Neuron (in vitro differentiated cells): ENCODE measurements at regions not wholly inside any gene's neighbourhood (a gene's known extent, or its start where the extent isn't known, plus 50 kb on each side); places are given as distances from the start of the nearest gene placed in this dataset.

Experiments used
- H2AFZ ChIP-seq: one replicate; pipeline ENCODE4 v1.6.1; 2013; ENCODE audit warnings: low read depth, mild to moderate bottlenecking, inconsistent platforms, low read length, moderate library complexity
- H3K27me3 ChIP-seq: one replicate; pipeline ENCODE4 v1.6.1; 2013; ENCODE audit warnings: low read length; ENCODE audit not compliant: insufficient read depth
- H3K36me3 ChIP-seq: one replicate; pipeline ENCODE4 v1.6.1; 2013; ENCODE audit warnings: low read length; ENCODE audit not compliant: insufficient read depth
- H3K4me1 ChIP-seq: one replicate; pipeline ENCODE4 v1.6.1; 2013; ENCODE audit warnings: low read length; ENCODE audit not compliant: insufficient read depth
- H3K4me3 ChIP-seq: 2 replicates; pipeline ENCODE4 v1.5.1; 2013; ENCODE audit warnings: mild to moderate bottlenecking, low read length, moderate library complexity
- H3K9me3 ChIP-seq: one replicate; pipeline ENCODE4 v1.6.1; 2013; ENCODE audit warnings: low read length

DNA sequence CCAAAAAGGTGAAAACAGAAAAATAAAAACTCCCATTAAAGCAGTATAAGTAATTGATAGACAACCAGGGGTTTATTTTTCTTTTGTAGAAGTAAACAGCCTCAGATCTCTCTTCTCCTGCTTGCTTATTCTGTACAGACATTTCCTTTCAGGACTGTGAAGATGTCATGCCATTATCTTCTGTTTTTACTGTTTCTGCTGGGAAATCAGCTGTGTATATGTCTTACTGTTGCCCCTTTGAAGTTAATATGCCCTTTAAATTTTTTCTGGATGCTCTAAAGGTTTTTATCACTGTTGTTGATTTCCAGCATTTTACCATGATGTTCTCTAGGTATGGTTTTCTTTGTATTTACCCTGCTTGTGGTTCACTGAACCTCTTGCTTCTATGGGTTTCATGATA is 199.5 kb downstream of the NXNL2 start:
- peaks cover 3% of the 10 kb centered on the region for H3K9me3 ChIP-seq
- no peaks in the 10 kb centered on the region for H3K36me3 ChIP-seq
- no peak overlapping the region for H3K4me3 ChIP-seq
- H2AFZ ChIP-seq = no peak overlapping the region
- no peaks in the 10 kb centered on the region for H3K27me3 ChIP-seq
- peaks cover 7% of the 10 kb centered on the region for H3K4me1 ChIP-seq

DNA sequence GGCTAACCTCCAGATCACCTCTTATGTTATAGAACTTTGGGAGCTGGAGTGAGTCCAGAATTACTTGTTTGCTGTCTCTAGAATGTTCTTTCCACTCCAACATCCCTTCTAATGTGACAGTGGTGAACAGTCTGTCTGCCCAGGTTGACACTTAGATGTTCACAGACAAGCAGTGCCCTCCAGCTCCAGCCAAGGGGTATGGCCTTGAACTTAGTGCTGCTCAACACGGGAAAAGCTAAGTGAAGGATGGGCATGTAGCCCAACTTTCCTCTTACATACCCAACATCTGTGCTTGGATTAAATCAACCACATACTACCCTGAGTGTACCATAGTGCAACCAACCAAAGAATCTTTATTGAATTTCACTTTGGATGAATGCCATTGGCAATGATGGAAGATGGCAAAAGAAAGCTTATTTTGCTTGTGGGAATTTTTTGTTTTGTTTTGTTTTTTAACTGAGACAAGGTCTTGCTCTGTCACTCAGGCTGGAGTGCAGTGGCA is 201.2 kb downstream of the NXNL2 start:
- H3K9me3 ChIP-seq = peaks cover 3% of the 10 kb centered on the region
- no peaks in the 10 kb centered on the region for H3K36me3 ChIP-seq
- H3K4me1 ChIP-seq = peaks cover 7% of the 10 kb centered on the region
- no peak overlapping the region for H2AFZ ChIP-seq
- H3K27me3 ChIP-seq = no peaks in the 10 kb centered on the region
- no peak overlapping the region for H3K4me3 ChIP-seq

DNA sequence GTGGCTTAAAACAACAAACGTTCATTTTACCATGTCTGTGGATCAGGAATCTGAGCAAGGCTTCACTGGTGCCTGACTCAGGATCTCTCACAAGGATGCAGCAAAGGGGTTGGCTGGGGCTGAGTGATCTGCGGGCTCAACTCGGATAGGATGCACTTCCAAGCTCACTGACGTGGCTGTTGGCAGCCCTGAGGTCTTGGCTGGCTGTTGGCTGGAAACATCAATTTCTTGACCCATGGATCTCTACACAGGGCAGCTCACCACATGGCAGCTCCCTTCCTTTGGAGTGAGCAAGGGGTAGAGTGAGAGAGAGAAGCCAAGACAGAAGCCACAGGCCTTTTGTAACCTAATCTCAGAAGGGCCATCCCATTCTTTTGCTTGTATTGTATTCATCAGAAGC is 202.1 kb downstream of the NXNL2 start:
- peaks cover 3% of the 10 kb centered on the region for H3K9me3 ChIP-seq
- no peaks in the 10 kb centered on the region for H3K27me3 ChIP-seq
- no peak overlapping the region for H2AFZ ChIP-seq
- no peaks in the 10 kb centered on the region for H3K36me3 ChIP-seq
- H3K4me3 ChIP-seq = no peak overlapping the region
- H3K4me1 ChIP-seq = peaks cover 7% of the 10 kb centered on the region

DNA sequence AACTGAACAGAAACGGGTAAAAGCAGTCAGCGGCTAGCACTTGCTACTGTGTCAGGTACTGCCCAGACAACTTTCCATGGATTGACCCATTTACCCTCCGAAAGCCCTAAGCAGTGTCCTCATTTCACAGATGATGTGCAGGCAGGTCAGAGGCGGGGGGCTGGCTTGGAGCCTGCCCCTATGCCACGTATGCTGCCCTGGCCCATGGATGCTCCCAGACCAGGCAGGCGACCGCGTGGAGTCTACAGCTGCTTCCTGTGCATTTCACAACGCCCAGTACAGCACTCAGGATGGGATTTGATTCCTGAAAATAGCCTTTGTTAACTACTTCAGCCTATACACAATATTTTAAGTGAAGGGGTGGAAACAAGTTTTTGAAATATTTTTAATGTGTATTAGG is 202.9 kb downstream of the NXNL2 start:
- H3K9me3 ChIP-seq = peaks cover 3% of the 10 kb centered on the region
- H2AFZ ChIP-seq = no peak overlapping the region
- peaks cover 7% of the 10 kb centered on the region for H3K4me1 ChIP-seq
- no peaks in the 10 kb centered on the region for H3K36me3 ChIP-seq
- no peaks in the 10 kb centered on the region for H3K27me3 ChIP-seq
- H3K4me3 ChIP-seq = no peak overlapping the region

DNA sequence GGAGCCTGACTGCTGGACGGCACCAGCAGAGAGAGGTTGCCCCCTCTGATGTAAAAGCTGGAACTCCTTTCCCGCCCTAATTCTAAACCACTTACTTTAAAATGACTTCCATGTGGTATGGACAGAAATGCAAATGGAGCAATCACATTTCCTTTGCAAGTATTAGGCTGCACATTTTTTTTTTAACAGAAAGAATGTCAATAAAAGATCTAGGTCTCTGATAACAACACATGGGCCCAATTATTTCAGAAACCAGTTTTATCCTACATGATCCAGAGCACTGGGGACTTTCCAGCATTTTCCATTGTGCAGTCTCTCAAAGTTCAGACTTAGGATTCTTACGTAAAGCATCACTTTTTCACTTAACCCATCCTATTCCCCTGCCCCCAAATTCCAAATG is 203.7 kb downstream of the NXNL2 start:
- H3K36me3 ChIP-seq = no peaks in the 10 kb centered on the region
- H3K27me3 ChIP-seq = no peaks in the 10 kb centered on the region
- no peak overlapping the region for H3K4me3 ChIP-seq
- H2AFZ ChIP-seq = no peak overlapping the region
- peaks cover 3% of the 10 kb centered on the region for H3K9me3 ChIP-seq
- peaks cover 7% of the 10 kb centered on the region for H3K4me1 ChIP-seq

DNA sequence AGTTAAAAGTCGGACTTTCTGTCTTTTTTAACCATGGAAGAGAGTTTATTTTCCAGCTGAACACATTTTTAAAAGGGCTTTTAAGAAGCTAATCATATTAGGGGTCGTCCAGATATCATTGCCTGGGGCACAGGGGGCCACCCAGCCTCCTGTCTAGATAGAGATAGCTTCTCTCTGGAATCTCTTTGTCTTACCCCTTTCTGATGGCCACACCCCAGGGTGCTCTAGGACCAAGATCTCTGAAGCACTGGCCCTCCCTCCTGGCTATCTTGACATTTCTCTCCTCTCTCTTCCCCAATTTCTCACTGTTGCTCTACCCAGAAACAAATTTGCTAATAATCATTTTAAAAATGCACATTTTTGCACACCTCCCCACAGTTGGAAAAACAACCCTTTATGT is 204.4 kb downstream of the NXNL2 start:
- Histone ChIP-seq H3K4me1 (no peaks in the 10 kb centered on the region), H3K4me3 (no peak overlapping the region), H2AFZ (no peak overlapping the region), H3K27me3 (no peaks in the 10 kb centered on the region), H3K36me3 (no peaks in the 10 kb centered on the region), H3K9me3 (peaks cover 3% of the 10 kb centered on the region)

DNA sequence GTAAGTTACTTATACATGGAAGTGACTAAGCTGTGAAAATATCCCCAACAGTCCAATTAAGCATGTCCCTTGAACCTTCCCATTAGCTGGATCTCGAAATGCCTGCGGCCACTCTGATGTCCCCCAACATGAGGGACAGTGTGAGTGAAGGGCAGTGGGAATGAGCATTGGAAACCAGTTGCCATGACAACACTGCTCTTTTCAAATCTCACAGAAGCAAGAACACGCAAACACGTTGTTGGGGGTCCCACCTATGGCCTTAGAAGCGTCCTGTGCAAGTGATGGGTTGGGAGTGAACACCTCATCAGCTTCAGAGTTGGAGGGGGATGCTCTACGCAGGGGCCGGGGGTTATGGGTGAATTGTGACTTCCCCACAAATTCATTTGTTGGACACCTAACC is 205.9 kb downstream of the NXNL2 start:
- Histone ChIP-seq H3K4me1 (no peaks in the 10 kb centered on the region), H3K4me3 (no peak overlapping the region), H3K9me3 (peaks cover 3% of the 10 kb centered on the region), H3K36me3 (no peaks in the 10 kb centered on the region), H2AFZ (no peak overlapping the region), H3K27me3 (no peaks in the 10 kb centered on the region)

DNA sequence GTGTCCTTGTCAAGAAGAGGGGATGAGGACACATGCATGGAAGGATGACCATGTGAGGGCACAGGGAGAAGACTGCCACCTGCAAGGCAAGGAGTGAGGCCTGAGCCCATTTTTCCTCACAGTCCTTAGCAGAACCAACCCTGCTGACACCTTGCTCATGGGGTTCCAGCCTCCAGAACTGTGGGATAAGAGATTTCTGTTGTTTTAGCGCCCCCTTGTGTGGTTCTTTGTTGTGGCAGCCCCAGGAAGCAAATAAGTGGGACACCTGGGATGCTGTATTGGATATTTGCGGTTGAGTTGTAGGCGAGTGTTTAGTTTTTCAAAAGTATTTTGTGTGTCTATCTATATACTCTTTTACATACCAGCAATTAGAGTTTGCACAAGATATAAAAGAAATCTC is 206.4 kb downstream of the NXNL2 start:
- Histone ChIP-seq H3K4me3 (no peak overlapping the region), H3K9me3 (peaks cover 3% of the 10 kb centered on the region), H3K4me1 (peaks cover under 1% of the 10 kb centered on the region), H2AFZ (no peak overlapping the region), H3K27me3 (no peaks in the 10 kb centered on the region), H3K36me3 (no peaks in the 10 kb centered on the region)

DNA sequence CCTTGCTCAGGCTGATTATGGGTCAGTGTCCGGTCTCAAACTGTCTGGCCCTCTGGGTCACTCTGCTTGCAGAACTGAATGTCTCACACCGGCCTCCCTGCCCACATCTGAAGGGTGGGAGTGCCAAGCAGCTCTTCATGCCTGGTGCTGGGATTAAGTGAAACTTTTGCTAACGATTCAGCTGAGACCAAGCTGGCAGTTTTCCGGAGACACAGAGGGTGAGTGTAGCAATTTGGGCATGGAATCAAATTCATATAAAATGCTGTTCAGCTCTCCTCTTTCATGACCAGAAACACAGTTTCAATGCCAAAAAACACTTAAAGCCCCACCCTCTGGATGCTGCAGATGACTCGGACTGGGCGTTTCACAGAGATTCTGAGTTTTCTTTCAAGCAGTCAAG is 207.5 kb downstream of the NXNL2 start:
- Histone ChIP-seq H3K4me1 (peaks cover 12% of the 10 kb centered on the region), H3K9me3 (peaks cover 2% of the 10 kb centered on the region), H3K36me3 (no peaks in the 10 kb centered on the region), H2AFZ (no peak overlapping the region), H3K27me3 (no peaks in the 10 kb centered on the region), H3K4me3 (no peak overlapping the region)

DNA sequence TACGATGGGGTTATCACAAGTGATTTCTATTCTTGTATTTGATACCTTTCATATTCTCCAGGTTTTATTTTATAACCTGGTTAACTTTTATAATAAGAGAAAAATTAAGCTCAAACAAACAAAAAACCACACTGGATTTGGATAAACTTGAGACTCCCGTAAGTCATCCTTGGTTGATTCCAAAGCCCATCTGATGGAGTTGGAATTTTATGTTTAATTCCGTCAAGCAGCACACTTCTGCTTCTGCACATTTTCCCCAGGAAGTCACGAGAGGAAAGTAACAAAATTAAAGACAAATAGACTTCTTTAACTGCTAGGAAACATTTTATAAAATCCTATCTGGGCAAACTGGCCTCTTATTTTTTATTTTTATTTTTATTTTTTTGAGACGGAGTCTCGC is 207.9 kb downstream of the NXNL2 start:
- H2AFZ ChIP-seq = no peak overlapping the region
- no peaks in the 10 kb centered on the region for H3K27me3 ChIP-seq
- no peaks in the 10 kb centered on the region for H3K9me3 ChIP-seq
- H3K4me3 ChIP-seq = no peak overlapping the region
- peaks cover 15% of the 10 kb centered on the region for H3K4me1 ChIP-seq
- no peaks in the 10 kb centered on the region for H3K36me3 ChIP-seq

DNA sequence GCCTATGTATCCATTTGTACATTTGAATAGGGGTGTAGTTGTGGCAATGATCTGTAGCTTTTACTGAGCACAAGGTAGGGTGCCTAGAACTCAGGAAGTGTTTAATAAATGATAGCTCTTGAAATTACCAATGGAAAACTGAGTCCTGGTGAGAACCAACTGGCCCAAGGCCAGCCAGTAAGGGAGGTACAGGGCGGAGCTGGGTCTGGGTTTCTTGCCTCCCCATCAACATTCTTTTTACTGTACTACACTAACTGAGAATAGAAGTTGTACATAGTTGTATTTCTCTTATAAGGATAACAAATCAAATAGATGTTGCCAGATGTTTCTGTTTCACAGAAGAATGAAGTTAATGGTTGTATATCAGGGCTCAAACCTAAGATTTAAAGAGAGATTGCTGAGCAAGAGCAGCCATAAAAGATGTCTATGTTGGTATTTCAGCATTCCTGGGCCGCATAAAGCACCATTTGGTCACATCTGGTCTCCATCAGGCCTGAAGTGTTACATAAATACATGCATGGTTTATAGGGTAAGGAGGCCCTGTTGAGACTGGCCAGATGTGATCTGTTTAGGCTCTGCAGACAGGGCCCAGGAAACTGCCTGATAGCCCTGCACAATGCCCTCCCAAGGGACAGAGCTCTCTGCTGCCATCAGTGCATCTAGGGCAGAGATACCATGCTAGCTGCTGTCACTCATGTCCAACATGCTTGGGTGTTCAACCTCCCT is 210.5 kb downstream of the NXNL2 start:
- H3K4me1 ChIP-seq = peaks cover 16% of the 10 kb centered on the region
- H2AFZ ChIP-seq = no peak overlapping the region
- no peaks in the 10 kb centered on the region for H3K9me3 ChIP-seq
- no peak overlapping the region for H3K4me3 ChIP-seq
- H3K27me3 ChIP-seq = no peaks in the 10 kb centered on the region
- H3K36me3 ChIP-seq = no peaks in the 10 kb centered on the region

DNA sequence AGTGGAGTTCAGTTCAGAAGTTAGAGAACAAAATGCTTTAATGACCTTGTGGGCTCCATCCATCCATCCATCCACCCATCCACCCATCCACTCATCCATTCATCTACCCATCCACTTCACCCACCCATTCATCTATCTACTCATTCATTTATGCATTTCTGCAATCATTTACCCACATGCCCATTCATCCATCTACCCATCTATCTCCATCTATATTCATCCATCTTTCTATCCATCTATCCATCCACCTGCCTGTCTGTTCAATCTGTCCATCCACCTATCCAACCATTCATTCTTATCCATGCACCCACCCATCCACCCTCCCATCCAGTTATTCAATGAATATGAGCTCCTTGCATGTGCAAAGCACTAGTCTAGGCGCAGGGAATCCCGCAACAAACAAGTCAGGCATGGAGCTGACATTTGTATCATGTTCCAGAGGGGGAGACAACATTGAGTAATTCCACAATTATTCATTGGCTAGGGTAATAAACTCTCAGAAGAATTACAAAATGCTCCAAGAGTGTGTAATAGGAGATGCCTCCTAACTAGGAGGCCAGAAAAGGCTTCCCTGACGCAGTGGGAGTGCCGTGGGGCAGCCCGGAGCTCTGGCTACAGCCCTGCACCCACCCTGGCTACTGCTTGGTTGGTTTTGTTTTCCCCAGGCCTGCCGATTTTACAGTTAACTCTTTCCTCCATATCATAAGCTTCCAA is 211.2 kb downstream of the NXNL2 start:
- Histone ChIP-seq H3K4me1 (peaks cover 24% of the 10 kb centered on the region), H3K36me3 (no peaks in the 10 kb centered on the region), H3K9me3 (no peaks in the 10 kb centered on the region), H3K4me3 (no peak overlapping the region), H2AFZ (peak overlapping the region; percentile 39), H3K27me3 (no peaks in the 10 kb centered on the region)

DNA sequence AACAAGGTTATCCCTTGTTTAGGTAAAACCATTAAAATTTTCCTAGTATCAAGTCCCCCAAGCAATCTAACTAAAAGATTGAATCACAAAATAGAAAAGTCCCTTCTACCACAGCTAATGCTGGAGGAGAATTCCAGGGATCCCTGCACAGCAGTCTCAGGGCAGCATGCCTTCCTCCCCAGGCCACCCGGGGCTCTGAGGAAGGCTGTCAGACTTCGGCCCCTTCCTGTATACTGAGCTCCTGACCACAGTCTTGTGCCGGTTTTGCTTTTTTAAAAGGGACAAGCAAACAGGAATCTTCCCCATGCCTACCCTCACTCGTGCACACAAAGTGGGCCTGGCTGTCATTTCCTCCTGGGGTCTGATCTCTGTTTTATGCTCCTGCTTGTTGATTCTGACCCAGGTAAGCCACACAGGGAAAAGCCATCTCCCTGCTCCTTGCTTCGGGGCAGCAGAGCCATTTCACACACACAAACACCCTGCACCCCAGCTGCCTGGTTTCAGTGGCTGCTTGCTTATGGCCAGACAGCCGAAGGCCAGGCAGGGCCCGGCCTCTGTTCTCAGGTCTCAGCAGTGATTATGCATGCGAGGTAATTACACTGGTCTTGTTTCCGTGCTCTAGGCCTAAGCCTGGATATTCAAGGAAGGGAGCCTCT is 211.9 kb downstream of the NXNL2 start:
- no peaks in the 10 kb centered on the region for H3K9me3 ChIP-seq
- H3K4me1 ChIP-seq = peaks cover 24% of the 10 kb centered on the region
- peak overlapping the region; percentile 39 for H2AFZ ChIP-seq
- no peaks in the 10 kb centered on the region for H3K36me3 ChIP-seq
- no peaks in the 10 kb centered on the region for H3K27me3 ChIP-seq
- H3K4me3 ChIP-seq = no peak overlapping the region
